HG03139 (cell line): ENCODE measurements at regions not wholly inside any gene's neighbourhood (a gene's known extent, or its start where the extent isn't known, plus 50 kb on each side); places are given as distances from the start of the nearest gene placed in this dataset.

Source experiments
- ATAC-seq: cut with Tn5 transposase; IDR thresholded peaks from one replicate; pipeline ENCODE4 v1.9.1; 2021; ENCODE audit not compliant: unreplicated experiment

DNA sequence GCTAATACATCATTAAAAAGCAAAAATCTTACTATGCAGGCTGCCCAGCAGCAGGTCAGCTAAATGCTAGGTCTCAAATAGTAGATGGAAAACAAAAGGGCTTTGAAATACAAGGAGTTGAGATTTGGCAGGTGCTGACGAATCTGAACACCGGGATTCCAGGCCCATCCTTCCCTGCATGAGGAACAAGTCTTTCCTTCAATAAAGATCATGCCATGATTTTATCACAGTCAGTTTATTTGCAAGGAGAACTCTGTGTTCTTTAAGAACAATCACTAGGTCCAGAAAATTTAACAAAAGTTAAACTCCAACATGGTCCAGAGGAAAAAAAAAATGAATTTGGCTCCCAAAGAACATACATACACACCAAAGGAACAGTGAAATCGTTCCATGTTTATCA, 551.4 kb downstream of the SLITRK6 start:
- ATAC-seq, result no peak

DNA sequence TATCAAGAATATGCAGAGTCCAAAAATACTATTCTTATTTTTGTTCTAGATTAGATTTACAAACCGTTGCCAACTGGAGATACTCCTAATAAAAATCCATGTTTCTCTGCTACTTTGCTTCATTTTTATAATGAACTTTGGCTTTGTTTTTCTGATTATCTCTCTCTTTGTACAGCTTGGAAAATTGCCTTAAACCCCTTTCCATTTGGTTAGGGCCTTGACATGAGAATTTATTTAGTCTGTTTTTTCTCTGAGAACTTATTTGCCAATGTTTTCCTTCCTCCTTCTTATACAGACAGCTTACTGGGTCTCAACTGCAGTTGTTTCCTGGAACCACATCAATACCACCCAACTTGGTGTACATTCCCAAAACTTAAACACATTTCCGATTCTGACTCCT, 555.4 kb downstream of the SLITRK6 start:
- ATAC-seq, result no peak

- no peak for ATAC-seq
Observed at GRCh38 chr13:85241060-85241459, 558.2 kb downstream of the SLITRK6 start.

GRCh38 chr13:85236413-85236812, 562.8 kb downstream of the SLITRK6 start:
- ATAC-seq, result no peak

- no peak for ATAC-seq
Observed at GRCh38 chr13:85230691-85231093, 568.5 kb downstream of the SLITRK6 start.

GRCh38 chr13:85228692-85229091, 570.5 kb downstream of the SLITRK6 start:
- no peak for ATAC-seq

GRCh38 chr13:85223883-85224656, 575.1 kb downstream of the SLITRK6 start:
- ATAC-seq, result no peak

DNA sequence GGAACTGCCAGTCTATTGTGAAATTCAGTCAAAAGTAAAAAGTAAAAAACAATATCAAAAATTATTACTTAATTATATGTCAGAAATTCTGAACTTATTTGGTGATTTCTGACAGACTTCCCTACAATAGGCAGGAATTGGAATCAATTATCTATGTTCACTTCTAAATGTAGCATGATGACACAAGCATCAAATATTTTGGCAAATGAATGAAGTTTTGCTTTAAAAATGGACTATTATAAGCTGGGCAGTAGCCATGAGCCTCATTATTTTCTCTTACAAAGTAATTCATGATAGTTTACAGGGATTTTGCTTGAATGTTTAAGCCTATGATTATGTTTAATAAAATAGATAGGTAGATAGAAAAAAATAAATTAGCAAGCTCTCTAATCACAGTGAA, 582.6 kb downstream of the SLITRK6 start:
- no peak for ATAC-seq

GRCh38 chr13:85212692-85213091, 586.5 kb downstream of the SLITRK6 start:
- no peak for ATAC-seq

DNA sequence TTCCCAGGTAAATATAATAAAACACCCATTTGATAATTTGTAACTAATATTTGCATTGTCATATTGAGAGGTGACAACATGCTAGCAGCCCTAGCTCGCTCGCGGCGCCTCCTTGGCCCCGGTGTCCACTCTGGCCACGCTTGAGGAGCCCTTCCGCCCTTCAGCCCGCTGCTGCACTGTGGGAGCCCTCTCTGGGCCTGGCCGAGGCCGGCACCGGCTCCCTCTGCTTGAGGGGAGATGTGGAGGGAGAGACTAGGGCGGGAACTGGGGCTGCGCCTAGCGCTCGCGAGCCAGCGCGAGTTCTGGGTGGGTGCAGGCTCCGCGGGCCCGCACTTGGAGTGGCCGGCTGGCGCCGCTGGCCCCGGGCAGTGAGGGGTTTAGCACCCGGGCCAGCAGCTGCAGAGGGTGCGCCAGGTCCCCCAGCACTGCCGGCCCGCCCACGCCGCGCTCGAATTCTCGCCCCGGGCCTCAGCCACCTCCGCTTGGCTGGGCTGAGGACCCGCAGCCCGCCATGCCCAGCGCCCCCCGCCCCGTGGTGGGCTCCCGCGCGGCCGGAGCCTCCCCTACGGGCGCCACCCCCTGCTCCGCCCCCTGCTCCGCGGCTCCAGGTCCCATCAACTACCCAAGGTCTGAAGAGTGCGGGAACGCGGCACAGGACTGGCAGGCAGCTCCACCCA, 594.4 kb downstream of the SLITRK6 start:
- no peak for ATAC-seq

- no peak for ATAC-seq
Observed at GRCh38 chr13:85197431-85197830, 601.8 kb downstream of the SLITRK6 start.

GRCh38 chr13:85194482-85194881, 604.7 kb downstream of the SLITRK6 start:
- ATAC-seq, result no peak

DNA sequence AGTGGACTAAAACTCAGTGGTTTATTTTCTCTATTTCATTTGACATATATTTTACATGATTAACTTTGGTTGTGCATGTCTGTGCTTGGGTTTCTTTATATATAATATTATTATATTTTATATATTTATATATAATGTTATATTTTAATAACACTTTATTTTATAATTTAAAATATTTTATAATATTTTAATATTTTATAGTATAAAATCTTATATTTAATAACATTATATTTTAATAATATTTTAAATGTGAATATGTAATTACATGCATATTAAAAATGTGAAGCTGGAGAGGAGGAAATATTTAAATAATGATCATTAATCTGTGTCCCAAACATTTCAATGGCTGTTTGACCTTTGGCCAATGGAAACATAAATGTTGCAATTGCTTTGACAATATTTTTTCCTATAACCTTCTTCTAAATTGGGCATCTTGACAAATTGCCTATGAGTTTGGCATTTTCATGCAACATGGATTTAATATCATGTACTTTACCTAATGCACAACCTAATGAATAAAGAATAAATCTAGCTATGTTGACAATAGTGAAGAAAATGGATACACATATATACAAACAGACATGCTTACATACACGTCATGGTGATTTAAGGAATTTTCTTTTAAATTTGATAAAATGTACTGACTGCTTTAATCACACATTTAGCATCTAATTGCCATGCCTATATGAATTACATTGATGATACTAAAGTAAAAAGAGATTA, 607.1 kb downstream of the SLITRK6 start:
- no peak for ATAC-seq

GRCh38 chr13:85186356-85187045, 612.7 kb downstream of the SLITRK6 start:
- ATAC-seq, result no peak

GRCh38 chr13:85174291-85174690, 624.9 kb downstream of the SLITRK6 start:
- no peak for ATAC-seq

GRCh38 chr13:85170372-85170771, 628.8 kb downstream of the SLITRK6 start:
- no peak for ATAC-seq

- ATAC-seq, result no peak
Observed at GRCh38 chr13:85166891-85167290, 632.3 kb downstream of the SLITRK6 start.

DNA sequence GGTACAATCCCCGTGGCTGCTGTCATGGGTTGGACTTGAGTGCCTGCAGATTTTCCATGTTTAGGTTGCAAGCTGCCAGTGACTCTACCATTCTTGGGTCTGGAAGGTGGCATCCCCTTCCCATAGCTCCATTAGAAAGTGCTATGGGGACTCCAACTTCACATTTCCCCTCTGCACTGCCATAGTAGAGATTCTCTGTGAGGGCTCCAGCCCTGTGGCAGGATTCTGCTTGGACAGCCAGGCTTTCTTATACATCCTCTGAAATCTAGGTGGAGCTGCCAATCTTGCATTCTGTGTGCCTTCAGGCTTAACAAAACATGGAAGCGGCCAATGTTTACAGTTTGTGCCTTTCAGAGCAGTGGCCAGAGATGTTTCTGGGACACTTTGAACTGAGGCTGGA, 636.2 kb downstream of the SLITRK6 start:
- ATAC-seq, result no peak

GRCh38 chr13:85148009-85148408, 651.2 kb downstream of the SLITRK6 start:
- no peak for ATAC-seq

DNA sequence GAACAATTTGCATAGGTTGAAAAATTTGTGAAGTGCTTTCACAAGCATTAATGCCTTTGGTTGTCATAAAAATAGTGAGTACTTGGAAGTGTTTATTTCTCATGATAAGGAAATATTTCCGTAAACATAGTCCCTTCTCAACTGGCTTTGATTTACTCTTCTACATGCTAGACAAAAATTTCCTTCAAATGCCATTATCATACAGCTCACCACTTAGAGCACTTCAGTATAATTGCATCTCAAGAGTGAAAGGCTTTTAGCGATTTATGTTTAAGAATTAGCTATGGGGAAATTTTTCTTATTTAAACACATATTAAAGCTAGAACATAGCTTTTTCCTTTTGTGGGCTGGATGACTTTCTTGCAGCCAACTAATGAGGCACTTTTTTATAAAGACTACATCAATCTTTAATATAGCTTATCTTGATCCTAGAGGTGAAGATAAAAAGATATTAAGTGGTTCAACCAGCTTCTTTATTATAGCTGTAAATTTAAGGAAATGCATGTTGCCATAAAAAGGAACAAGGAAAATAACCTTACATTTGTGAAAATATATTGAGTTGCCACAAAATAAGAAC, 656.8 kb downstream of the SLITRK6 start:
- ATAC-seq, result no peak

- no peak for ATAC-seq
Observed at GRCh38 chr13:85141401-85141800, 657.8 kb downstream of the SLITRK6 start.
